Spleen (tissue), 7 donors: ENCODE measurements at regions not wholly inside any gene's neighbourhood (a gene's known extent, or its start where the extent isn't known, plus 50 kb on each side); places are given as distances from the start of the nearest gene placed in this dataset.

Experiments used
- CTCF ChIP-seq, 11 experiments: fragments of 200-600 bp in 7 of 11; fragments of 450-650 bp in 4 of 11; sonication (generic) in 4 of 11; IDR thresholded peaks in 8 of 11; conservative IDR thresholded peaks in 3 of 11; 1 replicate in 7 of 11; 2 replicates in 4 of 11; pipeline versions ENCODE4 v1.4.0 to v1.8.0; 2016 to 2021; ENCODE audit warnings: antibody characterized with exemption in 11 of 11, inconsistent platforms in 4 of 11, mild to moderate bottlenecking in 1 of 11
- POLR2A ChIP-seq, 3 donors: fragments of 450-650 bp; IDR thresholded peaks; one replicate each; pipeline ENCODE4 v1.5.1; 2017; ENCODE audit warnings: antibody characterized with exemption in 3 of 3, mild to moderate bottlenecking in 1 of 3
- POLR2AphosphoS5 ChIP-seq, 3 donors: sonication (generic); formaldehyde crosslinking; IDR thresholded peaks; one replicate each; pipeline ENCODE4 v1.5.1; 2017; ENCODE audit warnings: antibody characterized with exemption in 3 of 3
- donor health status: DM: no; HTN: no; CAD: no; lungs with moderate emphysema.
- donor health status: DM: no; HTN: no; CAD: no.
- donor health status: DM: no; HTN: no; CAD: no.

DNA sequence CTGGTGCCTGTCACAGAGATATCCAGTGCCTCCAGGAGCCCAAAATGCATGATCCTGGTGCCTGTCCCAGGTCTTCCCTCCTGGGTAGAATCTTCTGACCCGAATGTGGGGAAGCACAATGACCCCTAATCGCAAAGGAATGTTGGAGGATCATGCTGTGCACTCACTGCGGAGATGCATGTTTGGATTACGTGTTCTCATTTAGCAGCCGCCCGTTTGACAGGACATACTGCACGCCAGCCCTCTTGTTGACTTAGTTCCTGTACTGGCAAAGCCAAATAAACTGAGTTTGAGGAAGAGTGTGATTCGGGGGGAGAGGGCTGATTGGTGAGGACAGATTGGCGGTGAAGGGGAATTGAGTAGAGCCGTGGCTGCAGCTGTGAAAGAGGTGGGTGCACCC, 85.9 kb upstream of the SIM2 start:
- TF ChIP-seq CTCF (IDR thresholded peaks at IDR 0.05 in 8 of 11, conservative IDR thresholded peaks at IDR 0.05 in 3 of 11) (no peak), POLR2AphosphoS5 (IDR thresholded peaks at IDR 0.05) (no peak), POLR2A (IDR thresholded peaks at IDR 0.05) (no peak)
